HG02763 (cell line): ENCODE measurements at regions not wholly inside any gene's neighbourhood (a gene's known extent, or its start where the extent isn't known, plus 50 kb on each side); places are given as distances from the start of the nearest gene placed in this dataset.
"Not testable (repeated sequence)": the region's sequence is repeated elsewhere in the genome, so short reads cannot be mapped to it uniquely, and the experiment has no call there.

ENCODE experiments used
- ATAC-seq: cut with Tn5 transposase; IDR thresholded peaks from one replicate; pipeline ENCODE4 v1.9.1; 2021; ENCODE audit warnings: mild to moderate bottlenecking, moderate library complexity; ENCODE audit not compliant: unreplicated experiment

DNA sequence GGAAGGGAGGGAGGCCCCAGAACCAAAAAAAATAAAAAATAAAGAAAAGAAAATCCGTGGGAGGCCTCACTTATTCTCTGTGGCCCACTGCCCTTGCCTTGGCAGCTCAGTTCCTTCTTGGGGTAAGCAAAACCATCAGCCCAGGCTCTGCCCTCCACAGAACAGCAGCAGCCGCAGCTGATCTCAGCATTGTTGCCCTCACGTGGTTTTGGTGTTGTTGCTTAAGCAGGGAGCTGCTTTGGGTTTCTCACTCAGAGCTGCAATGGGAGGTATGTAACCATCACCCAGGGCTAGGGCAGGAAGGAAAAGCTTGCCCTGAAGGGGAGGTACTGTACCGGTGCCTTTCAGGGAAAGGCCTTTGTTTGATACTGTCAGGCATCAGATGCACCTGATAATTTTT lies 374.7 kb upstream of the WWC1 start:
- no peak for ATAC-seq

DNA sequence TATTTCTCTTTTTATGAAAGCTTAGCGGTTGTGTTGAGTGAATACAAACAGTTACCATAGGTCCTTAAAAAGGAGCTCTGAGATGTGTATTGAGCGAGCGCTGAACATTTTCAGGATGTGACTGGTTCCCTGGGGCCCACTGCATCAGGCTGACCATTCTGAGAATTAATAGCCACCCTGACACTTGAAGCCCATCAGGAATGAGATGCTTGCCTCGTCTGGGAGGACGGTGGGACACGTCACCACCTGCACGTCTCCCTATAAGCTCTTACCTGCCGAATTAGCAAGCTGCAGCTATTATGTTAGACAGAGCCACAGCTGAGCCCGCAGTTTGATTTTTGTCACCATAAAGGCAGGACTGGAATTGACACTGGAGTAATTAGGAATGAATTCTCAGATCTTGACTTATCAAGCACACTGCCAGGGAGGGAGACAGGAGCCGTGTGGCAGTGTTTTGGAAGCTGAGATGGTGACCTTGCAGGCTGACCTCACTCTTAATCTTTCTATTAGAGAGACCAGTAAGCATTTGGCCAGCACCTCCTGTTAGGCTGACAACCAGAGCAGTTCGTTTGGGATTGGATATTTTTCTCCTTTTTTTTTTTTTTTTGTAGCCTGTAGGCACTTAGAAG lies 373.1 kb upstream of the WWC1 start:
- ATAC-seq = no peak

DNA sequence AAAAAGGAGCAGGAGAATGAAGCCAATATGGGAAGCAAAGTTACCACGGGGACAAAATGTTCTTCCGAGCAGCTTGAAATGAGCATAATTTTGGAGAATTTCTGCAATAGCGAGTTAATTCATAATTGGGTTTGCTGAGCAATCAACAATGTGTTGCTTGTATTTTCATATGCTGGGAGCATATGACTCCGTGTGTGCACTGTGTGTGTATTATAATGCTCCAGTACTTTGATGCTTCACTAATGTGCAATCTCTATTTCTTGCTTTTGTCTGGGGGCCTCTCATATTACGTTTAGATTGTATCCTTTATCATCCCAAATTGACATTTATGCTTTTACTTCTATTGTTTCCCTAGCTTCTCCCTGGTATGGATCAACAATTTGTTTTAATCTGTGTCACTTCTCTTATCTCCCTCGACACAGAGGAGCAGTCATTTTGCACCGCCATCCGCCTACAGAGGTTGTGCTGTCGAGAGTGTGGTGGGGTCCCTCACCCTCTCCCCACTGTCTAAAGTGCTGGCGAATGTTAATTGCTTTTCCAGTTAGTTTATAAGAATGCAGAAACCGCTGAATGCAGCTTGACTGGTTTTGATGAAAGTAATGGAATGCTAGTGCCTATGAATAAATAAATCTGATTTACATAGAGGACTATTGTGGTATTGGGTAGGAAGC lies 372.5 kb upstream of the WWC1 start:
- no peak for ATAC-seq

DNA sequence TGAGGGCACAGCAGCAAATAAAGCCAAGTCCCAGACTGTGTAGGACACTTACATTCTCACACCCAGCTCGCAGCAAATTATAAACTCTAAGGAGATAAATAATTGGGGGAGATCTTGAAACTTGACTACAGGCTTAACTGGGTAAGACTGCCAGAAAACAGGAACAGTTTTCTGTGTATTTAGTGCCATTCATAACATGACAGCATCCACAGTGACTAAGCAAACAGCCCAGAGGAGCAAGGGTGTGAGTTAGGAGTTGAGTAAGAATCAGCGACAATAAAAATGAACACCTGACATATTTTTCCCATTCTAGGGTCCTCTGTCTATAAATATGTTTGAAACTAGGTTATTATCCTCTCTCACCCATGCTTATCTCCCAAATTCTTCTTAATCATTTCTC lies 370.9 kb upstream of the WWC1 start:
- no peak for ATAC-seq

DNA sequence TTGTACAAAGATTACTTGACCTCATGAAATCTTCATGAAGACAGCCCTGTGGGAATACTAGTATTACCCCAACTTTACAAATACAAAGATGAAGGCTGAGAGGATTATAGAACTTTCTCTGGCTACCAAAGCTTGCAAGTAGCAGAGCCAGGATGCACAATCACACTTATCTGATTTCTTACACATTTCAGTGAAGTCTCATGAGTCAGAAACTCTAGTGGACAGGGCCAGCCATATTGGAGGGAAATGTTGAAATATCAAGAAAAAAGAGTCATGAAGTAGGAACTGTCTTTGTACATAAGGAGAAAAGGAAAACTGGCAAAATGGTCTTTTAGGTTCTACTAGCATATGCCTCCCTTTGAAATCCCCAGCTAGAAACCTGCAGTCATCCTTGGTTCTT lies 369.6 kb upstream of the WWC1 start:
- ATAC-seq = no peak

DNA sequence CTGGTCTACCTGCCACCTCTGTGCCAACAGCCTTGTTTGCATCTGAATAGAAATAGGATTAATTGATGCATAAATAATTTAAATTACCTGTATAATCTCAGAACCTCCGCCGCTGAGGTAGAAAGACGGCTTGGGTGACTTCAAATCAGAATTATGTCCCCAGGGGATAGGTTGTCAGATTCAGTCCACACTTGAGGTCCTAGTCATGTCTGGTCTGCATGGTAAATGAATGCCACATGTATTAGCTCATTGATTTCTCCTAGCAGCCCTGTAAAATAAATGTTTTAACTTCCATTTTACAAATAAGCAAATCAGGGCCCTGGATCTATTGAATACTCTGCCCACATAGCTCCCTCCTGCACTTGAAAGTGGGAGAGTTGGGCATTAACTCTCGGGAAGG lies 368.0 kb upstream of the WWC1 start:
- ATAC-seq = no peak

DNA sequence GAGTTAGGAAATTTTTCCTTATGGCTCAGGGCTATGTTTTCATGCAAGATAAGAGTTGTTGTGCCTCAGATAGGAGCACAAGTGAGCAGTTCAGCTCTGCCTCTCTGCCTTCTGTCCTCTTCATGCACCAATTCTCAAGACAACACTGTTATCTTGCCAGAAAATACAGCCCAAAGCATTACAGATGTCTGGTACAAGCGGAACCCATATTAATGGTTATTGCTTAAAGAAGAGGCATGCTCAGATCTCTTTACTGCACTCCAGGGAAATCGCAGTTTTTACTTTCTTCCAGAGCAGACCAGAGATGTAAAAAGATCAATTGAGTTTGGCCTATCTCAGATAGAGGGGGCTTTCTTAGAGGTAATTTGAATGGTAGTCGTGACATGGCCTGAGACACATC lies 361.6 kb upstream of the WWC1 start:
- no peak for ATAC-seq

DNA sequence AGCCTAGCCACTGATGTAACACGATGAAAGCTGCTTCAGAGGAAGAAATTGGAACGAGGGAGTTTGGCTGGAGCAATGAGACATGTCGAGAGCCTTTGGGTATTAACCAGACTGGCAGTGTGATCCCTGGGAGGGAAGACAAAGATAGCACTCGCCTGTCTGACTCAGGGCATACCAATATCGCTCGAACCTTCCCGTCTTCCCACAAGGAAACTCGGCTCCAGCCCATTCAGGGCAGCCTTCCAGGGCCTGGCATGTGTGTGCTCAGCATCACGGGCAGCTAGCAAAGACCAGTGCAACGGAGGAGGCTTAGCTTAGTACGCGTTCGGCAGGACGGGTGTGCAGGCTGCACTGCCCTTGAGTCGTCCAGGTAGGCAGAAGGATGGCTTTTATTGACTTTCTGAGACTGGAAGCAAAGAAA lies 356.9 kb upstream of the WWC1 start:
- no peak for ATAC-seq

DNA sequence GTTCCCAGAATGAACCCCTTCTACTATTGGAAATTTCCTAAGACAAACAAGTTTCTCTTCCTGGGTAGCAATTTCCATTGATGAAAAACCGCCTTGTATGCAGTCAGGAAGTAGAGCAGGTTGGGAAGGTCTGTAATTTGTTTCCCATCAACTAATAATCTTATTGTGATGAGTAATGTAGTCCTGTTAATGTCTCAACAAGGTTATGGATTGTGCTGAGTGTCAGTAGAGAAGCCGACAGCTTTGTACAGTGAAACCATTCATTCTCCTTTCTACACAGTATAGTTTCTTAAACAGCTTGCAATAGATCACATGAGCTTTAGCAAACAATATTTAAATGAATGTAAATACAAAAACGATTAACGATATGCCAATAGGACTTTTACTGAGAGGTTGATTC lies 355.4 kb upstream of the WWC1 start:
- ATAC-seq = no peak

DNA sequence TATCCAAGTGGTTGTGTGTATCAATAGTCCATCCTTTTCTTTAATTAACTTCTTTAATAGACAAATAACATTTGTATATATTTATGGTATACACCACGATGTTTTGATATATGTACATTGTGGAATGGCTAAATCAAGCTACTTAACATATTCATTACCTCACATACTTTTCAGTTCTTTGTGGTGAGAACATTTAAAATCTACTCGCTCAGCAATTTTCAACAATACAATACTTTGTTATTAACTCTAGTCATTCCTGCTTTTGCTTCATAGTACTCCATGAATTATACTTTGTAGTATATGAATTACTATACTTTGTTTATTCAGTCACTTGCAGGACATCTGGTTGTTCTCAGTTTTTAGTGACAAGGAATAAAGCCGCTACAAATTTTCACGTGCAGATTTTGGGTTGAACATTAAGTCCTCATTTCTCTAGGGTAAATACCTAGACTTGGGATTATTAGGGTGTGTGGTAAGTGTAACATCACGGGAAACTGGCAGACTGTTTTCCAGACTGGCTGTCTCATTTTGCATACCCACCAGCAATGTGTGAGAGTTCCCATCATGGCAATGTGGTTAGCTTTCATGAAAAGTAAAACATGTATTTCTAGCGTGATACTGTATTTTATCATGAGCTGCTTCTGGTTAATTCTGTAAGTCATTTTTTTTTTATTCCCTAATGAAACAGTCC lies 354.4 kb upstream of the WWC1 start:
- no peak for ATAC-seq

DNA sequence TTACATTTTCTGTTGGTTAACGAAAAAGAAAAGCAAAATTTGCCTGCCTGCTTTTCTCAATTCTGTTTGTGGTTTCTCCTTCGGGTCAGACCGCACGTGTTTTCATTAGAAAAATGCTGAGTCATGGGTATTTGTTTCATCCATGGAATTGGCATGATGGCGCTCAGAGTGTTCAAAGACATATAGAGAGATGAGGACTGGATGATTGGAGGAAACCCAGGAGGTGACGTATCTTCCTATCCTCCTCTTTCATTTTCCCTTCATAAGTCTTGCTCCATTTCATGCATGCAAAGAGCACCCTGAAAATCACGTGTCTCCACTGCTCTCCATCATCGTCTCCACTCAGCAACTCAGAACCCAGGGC lies 353.8 kb upstream of the WWC1 start:
- no peak for ATAC-seq

DNA sequence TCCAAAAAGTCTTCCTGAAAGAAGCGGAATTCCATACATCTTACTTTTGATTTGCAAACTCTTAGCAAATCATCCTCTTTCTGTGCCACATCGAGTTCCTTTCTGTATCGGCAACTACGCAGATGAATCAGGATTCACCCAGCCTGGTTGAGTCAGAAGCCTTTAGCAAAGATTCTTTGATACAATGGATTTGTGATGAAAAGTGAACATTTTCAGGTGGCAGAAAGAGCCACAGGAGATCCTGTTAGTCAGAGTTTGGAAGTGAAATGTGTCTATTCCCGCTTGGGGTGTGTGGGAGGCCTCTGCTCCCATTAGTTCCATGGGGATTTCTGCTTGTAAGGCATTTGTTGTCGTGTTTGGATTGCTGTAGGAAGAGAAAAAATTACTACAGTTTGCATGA lies 351.8 kb upstream of the WWC1 start:
- no peak for ATAC-seq

DNA sequence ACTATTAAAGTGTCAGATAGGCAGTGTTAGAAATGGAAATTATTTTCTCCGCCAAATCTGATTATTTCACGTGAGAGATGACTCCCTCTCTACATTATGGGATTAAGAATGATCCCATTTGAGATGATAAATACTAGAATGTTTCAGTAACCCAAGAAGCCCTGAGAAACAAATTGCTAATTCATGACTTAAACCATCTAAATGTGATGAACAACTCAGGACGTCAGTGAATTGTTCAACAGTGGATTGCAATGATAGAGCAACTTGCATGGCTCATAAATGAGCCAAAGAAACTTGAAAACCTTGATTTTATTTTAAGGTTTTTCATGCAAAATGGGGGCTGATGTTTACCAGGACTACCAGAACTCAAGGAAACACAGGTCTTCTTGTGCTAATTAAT lies 350.5 kb upstream of the WWC1 start:
- ATAC-seq = no peak

DNA sequence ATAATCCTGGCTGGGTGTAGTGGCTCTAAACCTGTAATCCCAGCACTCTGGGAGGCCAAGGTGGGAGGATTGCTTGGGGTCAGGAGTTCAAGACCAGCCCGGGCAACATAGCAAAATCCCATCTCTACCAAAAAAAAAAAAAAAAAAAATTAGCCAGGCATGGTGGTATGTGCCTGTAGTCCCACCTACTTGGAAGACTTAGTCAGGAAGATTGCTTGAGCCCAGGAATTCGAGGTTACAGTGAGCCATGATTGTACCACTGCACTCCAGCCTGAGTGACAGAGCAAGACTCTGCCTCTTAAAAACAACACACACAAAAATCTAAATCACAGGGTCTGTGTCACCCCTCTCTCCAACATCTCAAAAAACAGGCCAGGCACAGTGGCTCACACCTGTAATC lies 349.9 kb upstream of the WWC1 start:
- not testable (repeated sequence) for ATAC-seq

DNA sequence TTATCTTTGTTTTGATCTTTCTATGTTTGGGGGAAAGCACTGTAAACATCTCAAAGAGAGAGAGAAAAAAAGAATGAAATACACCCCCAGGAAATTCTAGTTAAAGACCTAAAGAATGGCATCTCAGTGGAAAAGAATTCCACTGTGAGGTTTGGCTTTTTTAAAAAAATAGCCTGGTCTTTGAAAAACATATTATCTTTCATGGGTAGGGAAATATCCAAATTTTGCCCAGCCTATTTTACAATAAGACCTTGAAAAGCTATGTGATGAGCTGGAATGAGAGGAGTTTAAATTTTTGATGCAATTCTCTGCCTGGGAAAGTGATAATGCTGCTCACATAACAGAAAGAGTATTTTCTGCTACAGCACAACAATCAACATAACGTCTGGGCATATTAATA lies 348.1 kb upstream of the WWC1 start:
- ATAC-seq = no peak

DNA sequence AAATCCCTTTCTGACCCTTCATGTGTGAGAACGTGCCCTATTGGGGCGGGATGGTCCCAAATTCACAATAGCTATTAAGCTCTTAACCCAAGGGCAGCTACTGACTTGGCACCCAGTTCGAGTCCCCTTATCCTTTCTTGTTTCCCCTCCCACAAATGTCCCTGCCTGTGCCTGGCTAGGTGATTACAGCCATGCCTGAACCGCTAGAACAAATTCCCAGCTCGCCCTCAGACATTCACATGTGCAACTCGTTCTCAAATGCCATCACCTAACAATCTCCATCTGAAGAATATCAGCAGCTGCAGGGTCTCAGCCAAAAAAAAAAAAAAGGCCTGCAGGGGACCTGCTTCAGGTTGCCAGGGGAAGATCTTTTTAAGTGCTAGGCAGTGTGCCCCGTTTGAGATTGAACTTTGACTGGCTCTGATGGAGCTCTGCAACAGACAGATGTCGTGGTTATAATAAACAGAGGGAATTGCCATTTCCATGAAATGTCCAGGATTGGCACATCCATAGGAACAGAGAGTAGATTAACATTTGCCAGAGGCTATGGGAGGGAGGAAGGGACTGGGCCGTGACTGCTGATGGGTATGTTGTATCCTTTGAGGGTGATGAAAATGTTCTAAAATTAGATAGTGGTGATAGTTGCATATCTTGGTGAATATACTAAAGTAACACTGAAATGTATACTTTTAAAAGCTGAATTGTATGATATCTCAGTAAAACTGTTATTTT lies 347.2 kb upstream of the WWC1 start:
- no peak for ATAC-seq

DNA sequence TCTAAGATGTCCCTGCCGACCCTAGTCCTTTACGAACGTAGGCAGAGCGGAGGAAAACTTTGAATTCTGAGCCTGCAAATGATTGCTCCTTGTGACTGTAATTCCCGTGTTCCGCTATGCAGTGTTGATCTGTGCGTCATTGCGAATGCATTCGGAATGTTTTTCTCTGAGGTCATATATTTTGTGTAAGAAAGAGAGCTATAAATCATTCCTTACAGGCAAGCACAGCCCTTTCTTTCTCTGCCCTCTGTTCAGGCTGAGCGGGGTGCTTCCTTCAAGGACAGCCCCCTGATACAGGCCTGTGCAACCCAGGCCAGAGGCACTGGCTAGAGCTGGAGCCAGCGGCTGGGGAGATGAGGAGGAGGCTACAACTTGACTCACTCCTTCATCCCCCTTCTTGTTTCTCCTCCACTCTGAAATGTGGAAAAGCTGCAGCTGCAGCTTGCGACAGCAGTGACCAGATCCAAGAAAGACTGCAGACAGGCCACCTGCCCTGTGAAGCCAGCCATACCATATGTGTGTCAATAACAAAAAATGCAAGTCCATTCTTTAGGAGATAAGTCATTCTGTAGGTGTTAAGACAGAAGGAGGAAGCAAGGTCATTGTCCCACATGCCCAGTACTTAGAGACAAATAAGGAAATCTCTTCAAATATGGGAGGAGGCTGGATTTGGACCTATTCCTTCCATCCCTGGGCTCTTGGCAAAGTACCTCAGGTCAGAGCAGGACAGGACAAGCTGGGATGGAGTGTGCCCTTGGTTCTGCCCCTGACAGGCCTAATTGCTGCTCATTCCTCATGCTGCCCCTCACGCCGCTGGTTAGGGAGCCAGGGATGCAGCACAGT lies 345.7 kb upstream of the WWC1 start:
- no peak for ATAC-seq

DNA sequence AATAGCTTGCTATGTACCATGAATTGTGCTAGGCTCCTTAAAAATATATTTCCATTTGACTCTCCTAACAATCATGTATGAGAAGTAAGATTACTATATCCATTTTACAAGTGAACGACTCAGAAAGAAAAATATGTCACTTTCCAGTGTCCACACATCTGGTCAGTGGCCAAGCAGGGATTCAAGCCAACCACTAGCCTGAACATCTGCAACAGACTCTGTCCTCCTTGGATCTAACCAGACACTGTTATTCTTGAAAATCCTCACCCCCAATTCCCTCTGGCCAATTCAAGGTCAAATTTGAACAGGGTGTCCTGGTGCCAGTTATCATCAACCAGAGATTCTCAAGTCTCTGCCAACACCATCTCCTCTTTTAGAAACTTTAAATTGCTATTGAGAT lies 344.1 kb upstream of the WWC1 start:
- ATAC-seq = no peak

DNA sequence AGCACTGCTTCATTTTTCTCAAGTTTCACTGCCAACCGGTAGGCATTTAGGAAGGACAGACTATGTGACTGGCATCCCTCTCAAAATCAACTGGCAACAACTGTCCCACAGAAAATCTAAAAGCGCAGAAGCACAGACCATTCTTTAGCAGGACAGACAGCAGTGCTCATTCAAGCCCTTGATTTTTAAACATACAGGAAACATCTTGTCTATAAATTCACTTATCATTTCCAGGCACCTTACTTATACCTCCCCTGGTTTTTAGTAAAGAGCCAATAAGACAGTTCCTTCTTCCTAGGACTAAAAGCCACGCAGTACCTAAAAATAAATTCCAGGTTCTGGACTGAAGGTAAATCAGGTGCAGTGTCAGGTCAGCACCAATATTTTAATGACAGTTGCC lies 343.2 kb upstream of the WWC1 start:
- ATAC-seq = no peak

DNA sequence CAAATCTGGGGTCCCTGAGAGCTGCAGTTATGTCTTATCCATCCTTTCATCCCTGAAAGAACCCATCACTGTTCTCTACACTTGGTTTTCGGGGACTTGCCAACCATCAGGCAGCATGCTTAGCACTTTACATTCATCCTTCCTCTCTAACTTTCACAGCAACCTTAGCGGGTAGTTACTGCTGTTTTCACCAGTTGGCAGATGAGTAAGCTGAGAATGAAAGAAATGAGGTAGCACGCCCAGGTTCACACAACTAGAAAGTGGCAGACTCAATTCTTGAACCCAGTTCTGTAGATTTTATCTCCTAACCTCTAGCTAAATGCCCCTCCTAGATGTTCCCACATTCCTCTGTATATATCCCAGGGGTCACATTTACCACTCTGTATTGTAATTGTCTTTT lies 342.0 kb upstream of the WWC1 start:
- no peak for ATAC-seq

DNA sequence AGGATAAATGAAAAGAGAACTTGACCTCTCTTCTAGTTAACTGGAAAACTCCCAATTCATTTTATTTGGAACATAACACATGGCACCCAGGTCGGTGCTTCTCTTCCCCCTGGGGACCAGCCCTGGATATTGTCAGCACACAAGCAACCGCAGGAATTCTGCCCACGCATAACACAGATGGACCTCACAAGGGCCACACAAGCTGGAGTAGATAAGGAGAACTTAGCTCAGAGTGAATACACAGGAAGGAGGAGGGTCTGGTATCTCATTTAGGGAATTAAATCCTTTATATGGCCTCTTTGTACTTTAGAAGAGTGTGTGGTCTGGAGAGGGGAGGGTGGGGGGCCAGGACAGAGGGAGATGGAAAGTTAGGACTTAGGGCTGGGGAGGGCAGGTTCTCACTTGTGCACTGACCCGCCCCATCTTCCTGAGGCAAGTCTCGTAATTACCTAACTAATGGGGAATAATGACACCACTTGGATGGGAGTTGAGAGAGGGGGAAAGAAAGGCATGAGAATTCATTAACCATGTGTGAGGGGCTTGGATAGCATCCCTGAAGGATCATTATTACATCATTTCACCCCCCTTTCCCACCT lies 341.2 kb upstream of the WWC1 start:
- no peak for ATAC-seq
